ENCODE measurements at regions not wholly inside any gene's neighbourhood (a gene's known extent, or its start where the extent isn't known, plus 50 kb on each side); places are given as distances from the start of the nearest gene placed in this dataset.

DNA sequence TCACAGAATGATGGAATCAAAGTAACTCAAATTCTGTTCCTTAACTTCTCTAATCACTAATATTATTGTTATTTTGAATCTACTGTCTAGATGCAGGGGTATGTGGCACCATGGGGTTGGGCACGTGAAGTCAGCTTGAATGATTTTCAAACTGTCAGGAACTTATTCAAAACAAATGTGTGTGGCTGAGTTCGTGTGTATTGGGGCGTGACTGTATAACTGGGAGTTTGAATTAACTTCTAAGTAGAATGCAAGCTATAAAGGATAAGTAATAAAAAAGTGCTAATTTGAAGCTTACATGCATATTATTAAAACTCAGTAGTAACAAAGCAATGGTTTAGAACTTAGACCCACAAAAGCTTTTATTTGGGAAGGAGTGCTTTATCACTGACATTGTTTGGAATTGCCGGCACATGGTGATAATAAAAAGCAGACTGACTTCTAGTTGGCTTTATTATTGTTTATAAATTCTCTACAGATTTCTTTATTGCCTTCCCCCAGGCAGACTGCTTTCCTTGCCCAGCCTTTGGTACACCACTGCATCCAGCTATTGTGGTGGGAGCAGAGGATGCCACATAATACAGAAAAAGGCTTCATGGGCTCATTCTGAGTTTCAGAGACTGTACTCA, 84.3 kb downstream of the TENT5C start:
- no peak overlapping the region for H3K27ac Mint-ChIP-seq
- no peaks in the 10 kb centered on the region for H3K27me3 Mint-ChIP-seq (ENCODE audit: insufficient read depth)
- TF ChIP-seq, protein P1, sequence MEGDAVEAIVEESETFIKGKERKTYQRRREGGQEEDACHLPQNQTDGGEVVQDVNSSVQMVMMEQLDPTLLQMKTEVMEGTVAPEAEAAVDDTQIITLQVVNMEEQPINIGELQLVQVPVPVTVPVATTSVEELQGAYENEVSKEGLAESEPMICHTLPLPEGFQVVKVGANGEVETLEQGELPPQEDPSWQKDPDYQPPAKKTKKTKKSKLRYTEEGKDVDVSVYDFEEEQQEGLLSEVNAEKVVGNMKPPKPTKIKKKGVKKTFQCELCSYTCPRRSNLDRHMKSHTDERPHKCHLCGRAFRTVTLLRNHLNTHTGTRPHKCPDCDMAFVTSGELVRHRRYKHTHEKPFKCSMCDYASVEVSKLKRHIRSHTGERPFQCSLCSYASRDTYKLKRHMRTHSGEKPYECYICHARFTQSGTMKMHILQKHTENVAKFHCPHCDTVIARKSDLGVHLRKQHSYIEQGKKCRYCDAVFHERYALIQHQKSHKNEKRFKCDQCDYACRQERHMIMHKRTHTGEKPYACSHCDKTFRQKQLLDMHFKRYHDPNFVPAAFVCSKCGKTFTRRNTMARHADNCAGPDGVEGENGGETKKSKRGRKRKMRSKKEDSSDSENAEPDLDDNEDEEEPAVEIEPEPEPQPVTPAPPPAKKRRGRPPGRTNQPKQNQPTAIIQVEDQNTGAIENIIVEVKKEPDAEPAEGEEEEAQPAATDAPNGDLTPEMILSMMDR (IDR thresholded peaks at IDR 0.05) = no peak
- H3K4me3 Mint-ChIP-seq = no peak overlapping the region
- no peaks in the 10 kb centered on the region for H3K36me3 Mint-ChIP-seq (ENCODE audit: low read depth)
- H3K9me3 Mint-ChIP-seq = no peaks in the 10 kb centered on the region
- no peak for DNase-seq
- H3K4me1 Mint-ChIP-seq (ENCODE audit: low read depth) = peaks cover 25% of the 10 kb centered on the region

DNA sequence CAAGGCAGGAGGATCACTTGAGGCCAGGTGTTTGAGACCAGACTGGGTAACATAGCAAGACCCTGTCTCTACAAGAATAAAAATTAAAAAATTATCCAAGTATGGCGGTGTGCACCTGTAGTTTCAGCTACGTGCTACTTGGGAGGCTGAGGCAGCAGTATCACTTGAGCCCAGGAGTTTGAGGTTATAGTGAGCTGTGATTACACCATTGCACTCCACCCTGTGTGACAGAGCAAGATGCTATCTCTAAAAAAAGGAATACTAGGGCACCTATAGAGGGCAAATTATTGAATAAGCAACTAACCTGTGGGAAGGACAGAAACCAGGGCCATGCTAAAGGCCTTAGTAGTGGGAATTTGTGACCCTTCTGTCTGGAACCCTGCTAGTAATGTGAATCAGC, 86.1 kb downstream of the TENT5C start:
- TF ChIP-seq, protein P1 (IDR thresholded peaks at IDR 0.05) = no peak
- Mint-ChIP-seq H3K27me3 (ENCODE audit: insufficient read depth) (no peaks in the 10 kb centered on the region), H3K4me1 (ENCODE audit: low read depth) (peaks cover 24% of the 10 kb centered on the region), H3K4me3 (no peak overlapping the region), H3K36me3 (ENCODE audit: low read depth) (no peaks in the 10 kb centered on the region), H3K9me3 (no peaks in the 10 kb centered on the region), H3K27ac (no peak overlapping the region)
- DNase-seq = no peak

DNA sequence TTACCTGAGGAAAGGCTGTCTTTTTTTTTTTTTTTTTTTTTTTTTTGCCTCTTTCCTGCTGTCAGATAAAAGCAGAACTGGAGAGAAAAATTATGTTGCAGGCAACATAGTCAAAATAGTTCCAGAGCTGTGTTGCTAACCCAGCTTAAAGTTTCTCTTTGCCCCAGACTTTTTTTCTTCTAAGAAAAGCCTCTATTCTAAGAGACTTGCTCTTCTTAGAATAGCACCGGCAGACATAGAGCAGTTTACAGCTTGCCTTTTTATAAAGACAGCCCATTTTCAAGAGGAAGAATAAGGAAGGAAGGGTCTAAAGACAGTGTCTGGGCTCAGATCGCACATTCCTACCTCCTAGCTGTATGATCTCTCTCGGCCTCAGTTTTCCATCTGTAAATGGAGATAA, 88.7 kb downstream of the TENT5C start:
- H3K27ac Mint-ChIP-seq = no peak overlapping the region
- no peak overlapping the region for H3K4me3 Mint-ChIP-seq
- TF ChIP-seq, protein P1 (IDR thresholded peaks at IDR 0.05) = no peak
- no peaks in the 10 kb centered on the region for H3K9me3 Mint-ChIP-seq
- peaks cover 3% of the 10 kb centered on the region; the same call in 1 of the 2 replicates for H3K27me3 Mint-ChIP-seq (ENCODE audit: insufficient read depth)
- DNase-seq = no peak
- no peaks in the 10 kb centered on the region for H3K36me3 Mint-ChIP-seq (ENCODE audit: low read depth)
- peaks cover 34% of the 10 kb centered on the region for H3K4me1 Mint-ChIP-seq (ENCODE audit: low read depth)

DNA sequence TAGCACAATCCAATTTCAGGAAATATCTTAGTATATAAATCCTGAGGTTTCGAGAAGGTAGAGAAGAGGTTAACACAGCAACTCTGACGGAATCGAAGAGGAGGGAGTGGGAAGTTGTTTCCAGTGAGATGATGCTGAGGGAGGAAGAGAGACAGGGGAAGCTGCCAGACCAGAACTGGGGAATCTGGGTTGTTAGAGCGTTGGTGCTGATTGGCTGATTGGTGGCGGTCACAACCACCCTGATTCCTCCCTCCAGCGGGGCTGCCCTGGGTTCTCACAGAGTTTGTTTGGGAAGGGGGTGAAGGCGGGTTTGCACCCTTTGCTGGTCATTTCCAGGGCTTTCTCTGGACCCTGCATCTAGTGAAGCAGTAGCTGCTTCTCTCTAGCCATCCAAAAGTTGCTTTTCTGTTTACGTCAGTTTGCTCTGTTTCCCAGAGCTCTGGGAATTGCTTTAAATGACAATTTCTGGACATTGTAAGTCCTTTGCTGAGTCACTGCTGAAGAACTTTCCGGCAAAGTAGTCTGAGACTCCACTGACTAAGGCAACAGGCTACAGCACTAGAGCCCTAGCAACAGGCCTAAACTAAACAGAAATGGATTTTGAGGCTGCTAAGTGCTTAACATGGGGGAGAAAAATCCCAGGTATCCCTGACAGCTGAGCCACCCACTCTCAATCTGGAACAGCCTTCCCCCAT, 90.1 kb downstream of the TENT5C start:
- Mint-ChIP-seq H3K27me3 (ENCODE audit: insufficient read depth) (peaks cover 3% of the 10 kb centered on the region), H3K9me3 (no peaks in the 10 kb centered on the region), H3K27ac (peak overlapping the region; percentile 99), H3K36me3 (ENCODE audit: low read depth) (no peaks in the 10 kb centered on the region), H3K4me3 (peak overlapping the region; percentile 58; the same call in 1 of the 2 replicates), H3K4me1 (ENCODE audit: low read depth) (peaks cover 34% of the 10 kb centered on the region)
- peak; percentile 97 for DNase-seq
- TF ChIP-seq, protein P1 (IDR thresholded peaks at IDR 0.05) = no peak

DNA sequence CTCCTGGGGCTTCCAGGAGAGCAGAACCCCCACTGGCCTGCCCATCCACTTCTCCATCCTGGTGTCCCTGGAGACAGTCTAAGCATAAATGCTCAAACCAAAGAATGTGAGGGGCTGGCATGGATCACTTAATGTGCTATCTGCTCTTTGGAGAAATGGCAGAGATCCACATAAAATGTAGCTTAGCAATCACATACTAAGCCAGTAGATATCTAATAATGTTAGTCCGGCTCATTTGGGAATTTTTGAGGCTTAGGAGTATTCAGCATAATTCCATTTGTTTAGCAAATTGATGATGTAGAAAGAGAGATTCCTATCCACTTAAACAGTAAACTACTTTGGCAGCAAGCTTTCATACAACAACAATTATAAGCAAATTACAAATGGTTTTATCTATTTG, 90.7 kb downstream of the TENT5C start:
- DNase-seq = peak; percentile 73
- H3K36me3 Mint-ChIP-seq (ENCODE audit: low read depth) = no peaks in the 10 kb centered on the region
- peak overlapping the region; percentile 99 for H3K27ac Mint-ChIP-seq
- peak overlapping the region; percentile 21; the same call in 1 of the 2 replicates for H3K4me3 Mint-ChIP-seq
- H3K27me3 Mint-ChIP-seq (ENCODE audit: insufficient read depth) = peaks cover 3% of the 10 kb centered on the region
- no peaks in the 10 kb centered on the region for H3K9me3 Mint-ChIP-seq
- H3K4me1 Mint-ChIP-seq (ENCODE audit: low read depth) = peaks cover 34% of the 10 kb centered on the region
- TF ChIP-seq, protein P1 (IDR thresholded peaks at IDR 0.05) = no peak
